Left lung (tissue), 4 donors: ENCODE measurements at regions not wholly inside any gene's neighbourhood (a gene's known extent, or its start where the extent isn't known, plus 50 kb on each side); places are given as distances from the start of the nearest gene placed in this dataset.
"Not testable (repeated sequence)": the region's sequence is repeated elsewhere in the genome, so short reads cannot be mapped to it uniquely, and the experiment has no call there.

Experiments
- ATAC-seq: fragments of 200-7000 bp; cut with Tn5 transposase; one replicate; pipeline ENCODE4 v1.9.1; 2020; ENCODE audit warnings: moderate library complexity
- DNase-seq, 4 donors: peaks; one replicate each; pipeline ENCODE4 v3.0.0-alpha.2; 2013 to 2020
- H3K27ac ChIP-seq, 2 donors: fragments of 200-600 bp; sonication (generic) in 1 of 2; one replicate each; pipeline versions ENCODE4 v1.5.0 to v1.8.0; 2020 to 2021
- H3K27me3 ChIP-seq, 2 donors: fragments of 200-600 bp; sonication (generic) in 1 of 2; one replicate each; pipeline versions ENCODE4 v1.5.0 to v1.8.0; 2020 to 2021
- H3K36me3 ChIP-seq, 2 donors: fragments of 200-600 bp; sonication (generic) in 1 of 2; one replicate each; pipeline versions ENCODE4 v1.5.0 to v1.8.0; 2020 to 2021
- H3K4me1 ChIP-seq, 2 donors: fragments of 200-600 bp; one replicate each; pipeline ENCODE4 v1.8.0; 2021
- H3K4me3 ChIP-seq, 2 donors: fragments of 200-600 bp; sonication (generic) in 1 of 2; one replicate each; pipeline versions ENCODE4 v1.5.0 to v1.8.0; 2020 to 2021; ENCODE audit warnings: mild to moderate bottlenecking in 1 of 2
- H3K9me3 ChIP-seq, 2 donors: fragments of 200-600 bp; sonication (generic) in 1 of 2; one replicate each; pipeline versions ENCODE4 v1.5.0 to v1.8.0; 2020 to 2021
- intact Hi-C, 2 donors: fragments of 100-400 bp; cut with DNase I; formaldehyde crosslinking; loops; one replicate each; pipeline versions ENCODE4 v1.11.2 to v1.14.2; 2022
- donor health status: DM: no; HTN: yes; CAD: no.
- donor health status: DM: no; HTN: no; CAD: no.

GRCh38 chr21:8377093-8377841 is 2144.1 kb upstream of the TPTE start:
- peak; percentile 86 for ATAC-seq
- DNase-seq, intact Hi-C loops: not testable (repeated sequence)

GRCh38 chr21:8380419-8381079 is 2140.8 kb upstream of the TPTE start:
- DNase-seq, intact Hi-C loops, H3K27me3 ChIP-seq, H3K9me3 ChIP-seq, H3K4me3 ChIP-seq, H3K27ac ChIP-seq, H3K36me3 ChIP-seq, H3K4me1 ChIP-seq: not testable (repeated sequence)
- peak; percentile 78 for ATAC-seq

More at GRCh38 chr21:8377093-8377841, 2144.1 kb upstream of the TPTE start:
- H3K4me1 ChIP-seq, H3K27ac ChIP-seq, H3K36me3 ChIP-seq, H3K27me3 ChIP-seq, H3K4me3 ChIP-seq, H3K9me3 ChIP-seq: not testable (repeated sequence)

GRCh38 chr21:8388169-8388939 is 2133.0 kb upstream of the TPTE start:
- ATAC-seq = peak; percentile 99

GRCh38 chr21:8388940-8389238 is 2132.5 kb upstream of the TPTE start:
- H3K27ac ChIP-seq, H3K36me3 ChIP-seq, H3K4me1 ChIP-seq, H3K9me3 ChIP-seq, H3K27me3 ChIP-seq, DNase-seq, intact Hi-C loops, H3K4me3 ChIP-seq: not testable (repeated sequence)
- ATAC-seq = peak; percentile 15

More at GRCh38 chr21:8388169-8388939, 2133.0 kb upstream of the TPTE start:
- H3K27ac ChIP-seq, H3K27me3 ChIP-seq, intact Hi-C loops, H3K4me1 ChIP-seq, H3K36me3 ChIP-seq, DNase-seq, H3K4me3 ChIP-seq, H3K9me3 ChIP-seq: not testable (repeated sequence)

GRCh38 chr21:8390550-8391171 is 2130.7 kb upstream of the TPTE start:
- H3K9me3 ChIP-seq, ATAC-seq, H3K36me3 ChIP-seq, intact Hi-C loops, H3K4me1 ChIP-seq, H3K4me3 ChIP-seq, H3K27me3 ChIP-seq, DNase-seq, H3K27ac ChIP-seq: not testable (repeated sequence)

GRCh38 chr21:8394380-8394779 is 2127.0 kb upstream of the TPTE start:
- ATAC-seq, H3K4me1 ChIP-seq, H3K27ac ChIP-seq, H3K36me3 ChIP-seq, H3K27me3 ChIP-seq, H3K9me3 ChIP-seq, DNase-seq, H3K4me3 ChIP-seq, intact Hi-C loops: not testable (repeated sequence)

GRCh38 chr21:8395992-8396391 is 2125.4 kb upstream of the TPTE start:
- H3K4me1 ChIP-seq, H3K27ac ChIP-seq: not testable (repeated sequence)

GRCh38 chr21:8398870-8399437 is 2122.4 kb upstream of the TPTE start:
- H3K9me3 ChIP-seq, ATAC-seq, H3K4me1 ChIP-seq, intact Hi-C loops, H3K4me3 ChIP-seq, H3K36me3 ChIP-seq, H3K27me3 ChIP-seq, DNase-seq, H3K27ac ChIP-seq: not testable (repeated sequence)

More at GRCh38 chr21:8395992-8396391, 2125.4 kb upstream of the TPTE start:
- intact Hi-C loops, H3K4me3 ChIP-seq, H3K36me3 ChIP-seq, H3K27me3 ChIP-seq, ATAC-seq, H3K9me3 ChIP-seq, DNase-seq: not testable (repeated sequence)

- ATAC-seq, H3K27ac ChIP-seq, H3K27me3 ChIP-seq, H3K4me3 ChIP-seq, H3K9me3 ChIP-seq, intact Hi-C loops, H3K4me1 ChIP-seq, DNase-seq, H3K36me3 ChIP-seq: not testable (repeated sequence)
These were observed 2121.5 kb upstream of the TPTE start for GRCh38 chr21:8399866-8400265.

- not testable (repeated sequence) for DNase-seq, ATAC-seq
These were observed 2119.6 kb upstream of the TPTE start for GRCh38 chr21:8401799-8402198.

GRCh38 chr21:8406331-8406730 is 2115.1 kb upstream of the TPTE start:
- H3K9me3 ChIP-seq, H3K27me3 ChIP-seq, H3K36me3 ChIP-seq, H3K27ac ChIP-seq, H3K4me1 ChIP-seq, intact Hi-C loops, DNase-seq, ATAC-seq, H3K4me3 ChIP-seq: not testable (repeated sequence)

More at GRCh38 chr21:8401799-8402198, 2119.6 kb upstream of the TPTE start:
- H3K4me3 ChIP-seq, intact Hi-C loops, H3K4me1 ChIP-seq, H3K27me3 ChIP-seq, H3K36me3 ChIP-seq, H3K9me3 ChIP-seq, H3K27ac ChIP-seq: not testable (repeated sequence)

GRCh38 chr21:8411139-8411671 is 2110.2 kb upstream of the TPTE start:
- ATAC-seq = peak; percentile 21
- intact Hi-C loops, H3K27me3 ChIP-seq, H3K36me3 ChIP-seq, H3K27ac ChIP-seq, H3K9me3 ChIP-seq, H3K4me1 ChIP-seq, H3K4me3 ChIP-seq, DNase-seq: not testable (repeated sequence)
